Hepatocyte (in vitro differentiated cells): ENCODE measurements at regions not wholly inside any gene's neighbourhood (a gene's known extent, or its start where the extent isn't known, plus 50 kb on each side); places are given as distances from the start of the nearest gene placed in this dataset.

Source experiments
- DNase-seq: peaks from one replicate; pipeline ENCODE4 v3.0.0-alpha.2; 2016; ENCODE audit warnings: low spot score
- H2AFZ ChIP-seq: fragments of 200-600 bp; sonication (generic); 2 replicates; pipeline ENCODE4 v1.6.0; 2016; ENCODE audit warnings: antibody characterized with exemption, mild to moderate bottlenecking
- H3K27ac ChIP-seq: fragments of 200-600 bp; sonication (generic); 2 replicates; pipeline ENCODE4 v1.5.1; 2016; ENCODE audit warnings: mild to moderate bottlenecking
- H3K27me3 ChIP-seq: fragments of 200-600 bp; sonication (generic); 2 replicates; pipeline ENCODE4 v1.6.1; 2016
- H3K36me3 ChIP-seq: fragments of 200-600 bp; sonication (generic); replicated peaks from 2 replicates; pipeline ENCODE4 v1.5.1; 2016; ENCODE audit warnings: low read depth; ENCODE audit not compliant: insufficient read depth
- H3K4me1 ChIP-seq: fragments of 200-600 bp; sonication (generic); 2 replicates; pipeline ENCODE4 v1.5.1; 2016; ENCODE audit warnings: mild to moderate bottlenecking, moderate library complexity; ENCODE audit not compliant: insufficient read depth
- H3K4me2 ChIP-seq: fragments of 200-600 bp; sonication (generic); 2 replicates; pipeline ENCODE4 v1.6.0; 2016
- H3K4me3 ChIP-seq: fragments of 200-600 bp; sonication (generic); 2 replicates; pipeline ENCODE4 v1.5.1; 2016; ENCODE audit warnings: mild to moderate bottlenecking
- H3K79me2 ChIP-seq: fragments of 200-600 bp; sonication (generic); 2 replicates; pipeline ENCODE4 v1.6.0; 2017; ENCODE audit warnings: mild to moderate bottlenecking
- H3K9me2 ChIP-seq: fragments of 200-600 bp; sonication (generic); replicated peaks from 2 replicates; pipeline ENCODE4 v1.6.0; 2017; ENCODE audit warnings: mild to moderate bottlenecking; ENCODE audit not compliant: insufficient read depth
- H3K9me3 ChIP-seq: fragments of 200-600 bp; sonication (generic); 2 replicates; pipeline ENCODE4 v1.5.1; 2016; ENCODE audit warnings: low read depth, mild to moderate bottlenecking
- H4K20me1 ChIP-seq: fragments of 200-600 bp; sonication (generic); 2 replicates; pipeline ENCODE4 v1.6.0; 2016; ENCODE audit warnings: mild to moderate bottlenecking; ENCODE audit not compliant: insufficient read depth, poor library complexity, severe bottlenecking
- EZH2 ChIP-seq: fragments of 200-600 bp; sonication (generic); IDR thresholded peaks from 2 replicates; pipeline ENCODE4 v1.6.1; 2016; ENCODE audit warnings: antibody characterized with exemption, mild to moderate bottlenecking, borderline replicate concordance
- EZH2phosphoT487 ChIP-seq: fragments of 200-600 bp; sonication (generic); IDR thresholded peaks from one replicate; pipeline ENCODE4 v1.6.1; 2018; ENCODE audit warnings: antibody characterized with exemption, mild to moderate bottlenecking, low read depth, moderate library complexity; ENCODE audit not compliant: unreplicated experiment, severe bottlenecking
- WGBS: methylation state at CpG from one replicate; pipeline ENCODE4 v1.1.6; 2016; ENCODE audit warnings: low lambda C conversion rate; ENCODE audit errors: missing lambda C conversion rate; 5-methylcytosine and 5-hydroxymethylcytosine counted together
- TF ChIP-seq, protein P1 (sequence below): fragments of 200-600 bp; sonication (generic); IDR thresholded peaks from 2 replicates; pipeline ENCODE4 v1.5.1; 2016; ENCODE audit warnings: antibody characterized with exemption, mild to moderate bottlenecking; ENCODE audit not compliant: poor library complexity

DNA sequence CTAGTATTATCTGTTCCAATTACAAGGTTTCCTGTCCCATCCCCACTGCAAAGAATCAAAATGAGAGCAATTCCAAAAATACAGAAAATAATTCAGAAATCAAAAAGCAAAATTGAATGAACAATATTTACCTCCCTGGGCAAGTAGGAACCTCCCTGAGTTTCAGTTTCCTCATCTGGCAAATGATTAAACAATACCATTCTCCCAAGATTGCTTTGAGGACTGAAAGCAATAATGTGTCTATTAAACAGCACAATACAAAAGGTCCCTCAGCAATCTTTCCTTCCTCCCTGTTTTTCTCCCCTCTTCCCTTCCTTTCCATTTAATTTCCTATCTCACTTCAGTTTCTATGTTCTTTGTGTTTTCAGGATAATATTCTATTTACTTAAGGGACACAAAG is 171.0 kb downstream of the ZC3H11B start:
- no peaks in the 10 kb centered on the region for H3K4me1 ChIP-seq
- no peaks in the 10 kb centered on the region for H3K79me2 ChIP-seq
- no peaks in the 10 kb centered on the region for H3K27me3 ChIP-seq
- H2AFZ ChIP-seq: no peak overlapping the region
- TF ChIP-seq, protein P1, sequence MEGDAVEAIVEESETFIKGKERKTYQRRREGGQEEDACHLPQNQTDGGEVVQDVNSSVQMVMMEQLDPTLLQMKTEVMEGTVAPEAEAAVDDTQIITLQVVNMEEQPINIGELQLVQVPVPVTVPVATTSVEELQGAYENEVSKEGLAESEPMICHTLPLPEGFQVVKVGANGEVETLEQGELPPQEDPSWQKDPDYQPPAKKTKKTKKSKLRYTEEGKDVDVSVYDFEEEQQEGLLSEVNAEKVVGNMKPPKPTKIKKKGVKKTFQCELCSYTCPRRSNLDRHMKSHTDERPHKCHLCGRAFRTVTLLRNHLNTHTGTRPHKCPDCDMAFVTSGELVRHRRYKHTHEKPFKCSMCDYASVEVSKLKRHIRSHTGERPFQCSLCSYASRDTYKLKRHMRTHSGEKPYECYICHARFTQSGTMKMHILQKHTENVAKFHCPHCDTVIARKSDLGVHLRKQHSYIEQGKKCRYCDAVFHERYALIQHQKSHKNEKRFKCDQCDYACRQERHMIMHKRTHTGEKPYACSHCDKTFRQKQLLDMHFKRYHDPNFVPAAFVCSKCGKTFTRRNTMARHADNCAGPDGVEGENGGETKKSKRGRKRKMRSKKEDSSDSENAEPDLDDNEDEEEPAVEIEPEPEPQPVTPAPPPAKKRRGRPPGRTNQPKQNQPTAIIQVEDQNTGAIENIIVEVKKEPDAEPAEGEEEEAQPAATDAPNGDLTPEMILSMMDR: no peak
- no peak for TF ChIP-seq EZH2phosphoT487
- TF ChIP-seq EZH2: no peak
- H3K9me3 ChIP-seq: no peaks in the 10 kb centered on the region
- no peak for DNase-seq
- no peaks in the 10 kb centered on the region for H3K9me2 ChIP-seq
- H3K36me3 ChIP-seq: no peaks in the 10 kb centered on the region
- no peaks in the 10 kb centered on the region for H4K20me1 ChIP-seq
- no peak overlapping the region for H3K4me2 ChIP-seq
- H3K27ac ChIP-seq: no peak overlapping the region
- no peak overlapping the region for H3K4me3 ChIP-seq

- 82% methylated on average over 2 of the region's 2 CpGs for WGBS
- H3K4me3 ChIP-seq: no peak overlapping the region
Observed at GRCh38 chr1:219439376-219439775, 173.5 kb downstream of the ZC3H11B start.

DNA sequence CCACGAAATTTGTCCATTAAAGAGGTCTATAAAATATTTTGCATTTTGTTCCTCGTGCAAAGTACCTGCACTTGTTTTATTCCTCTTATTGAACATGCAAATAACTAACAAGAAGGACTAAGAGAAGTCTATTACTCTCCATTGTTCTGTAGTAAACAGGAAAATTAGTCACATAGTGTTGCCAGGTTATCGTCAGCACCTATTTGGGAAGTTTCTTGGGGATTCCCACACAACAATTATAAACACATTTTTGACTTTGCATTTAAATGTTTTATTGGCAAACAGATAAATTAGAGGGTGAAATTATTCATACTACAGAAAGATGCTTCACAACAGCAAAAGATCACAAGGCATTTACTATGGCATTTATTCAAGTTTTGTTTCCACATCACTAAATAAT is 174.5 kb downstream of the ZC3H11B start:
- Histone ChIP-seq H3K36me3 (no peaks in the 10 kb centered on the region), H3K27me3 (no peaks in the 10 kb centered on the region), H4K20me1 (no peaks in the 10 kb centered on the region), H3K4me3 (no peak overlapping the region), H3K4me1 (peaks cover 7% of the 10 kb centered on the region), H3K9me3 (no peaks in the 10 kb centered on the region), H2AFZ (no peak overlapping the region), H3K4me2 (no peak overlapping the region), H3K79me2 (no peaks in the 10 kb centered on the region), H3K27ac (no peak overlapping the region), H3K9me2 (no peaks in the 10 kb centered on the region)
- 90% methylated on average over 3 of the region's 3 CpGs for WGBS
- TF ChIP-seq EZH2: no peak
- TF ChIP-seq EZH2phosphoT487: no peak
- TF ChIP-seq, protein P1: no peak
- DNase-seq: no peak

More at GRCh38 chr1:219439376-219439775, 173.5 kb downstream of the ZC3H11B start:
- Histone ChIP-seq H3K36me3 (no peaks in the 10 kb centered on the region), H3K9me3 (no peaks in the 10 kb centered on the region), H3K79me2 (no peaks in the 10 kb centered on the region), H4K20me1 (no peaks in the 10 kb centered on the region), H3K4me2 (no peak overlapping the region), H3K4me1 (peaks cover 2% of the 10 kb centered on the region), H3K27ac (no peak overlapping the region), H3K9me2 (no peaks in the 10 kb centered on the region), H3K27me3 (no peaks in the 10 kb centered on the region), H2AFZ (no peak overlapping the region)
- no peak for DNase-seq
- no peak for TF ChIP-seq EZH2
- no peak for TF ChIP-seq EZH2phosphoT487
- TF ChIP-seq, protein P1: no peak

DNA sequence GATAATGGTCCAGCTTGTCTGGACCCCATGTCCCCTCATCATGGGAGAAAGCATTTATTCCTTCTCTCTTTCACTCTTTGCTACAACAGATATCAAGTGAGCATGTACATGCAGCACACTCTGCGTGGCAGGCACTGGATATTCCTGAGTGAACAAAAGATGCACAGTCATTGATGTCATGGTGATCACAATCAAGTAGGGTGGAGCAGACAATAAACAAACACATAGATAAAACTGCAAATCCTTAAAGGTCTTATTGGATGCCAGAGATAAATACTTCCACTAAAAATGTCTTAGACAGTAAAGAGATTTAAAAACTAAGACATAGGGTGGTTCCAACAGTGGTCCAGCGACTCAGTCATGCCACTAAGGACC is 178.0 kb downstream of the ZC3H11B start:
- DNase-seq: no peak
- Histone ChIP-seq H3K9me3 (no peaks in the 10 kb centered on the region), H2AFZ (no peak overlapping the region), H3K4me3 (no peak overlapping the region), H3K36me3 (no peaks in the 10 kb centered on the region), H3K4me2 (no peak overlapping the region), H3K27ac (no peak overlapping the region), H3K4me1 (peaks cover 7% of the 10 kb centered on the region), H3K27me3 (no peaks in the 10 kb centered on the region), H3K79me2 (no peaks in the 10 kb centered on the region), H3K9me2 (no peaks in the 10 kb centered on the region), H4K20me1 (no peaks in the 10 kb centered on the region)
- TF ChIP-seq, protein P1: no peak
- TF ChIP-seq EZH2 (no peak), EZH2phosphoT487 (no peak)
- 94% methylated on average over 2 of the region's 2 CpGs for WGBS
